ENCODE measurements at regions not wholly inside any gene's neighbourhood (a gene's known extent, or its start where the extent isn't known, plus 50 kb on each side); places are given as distances from the start of the nearest gene placed in this dataset.

- TF ChIP-seq EP300 (IDR thresholded peaks at IDR 0.05), result no peak
- no peak for TF ChIP-seq CTCF (IDR thresholded peaks at IDR 0.05)
- TF ChIP-seq POLR2A (IDR thresholded peaks at IDR 0.05), result no peak
- TF ChIP-seq POLR2AphosphoS5 (IDR thresholded peaks at IDR 0.05), result no peak
Measured at GRCh38 chrX:45421806-45422205, 221.1 kb upstream of the DIPK2B start.
